OCI-LY3 (cell line): ENCODE measurements at regions not wholly inside any gene's neighbourhood (a gene's known extent, or its start where the extent isn't known, plus 50 kb on each side); places are given as distances from the start of the nearest gene placed in this dataset.

Source experiments
- EZH2phosphoT487 ChIP-seq: fragments of 200-600 bp; shearing (Covaris generic); IDR thresholded peaks from 2 replicates; pipeline ENCODE4 v1.6.1; 2018; ENCODE audit warnings: antibody characterized with exemption, mixed run types, low read depth
- TF ChIP-seq, protein P1 (sequence below): fragments of 200-600, 300-600 bp; sonication (generic); IDR thresholded peaks from 2 replicates; pipeline ENCODE4 v1.5.1; 2014; ENCODE audit warnings: antibody characterized with exemption, low read length, low read depth

GRCh38 chr10:30751678-30752331 is 122.3 kb upstream of the LYZL2 start:
- TF ChIP-seq, protein P1, sequence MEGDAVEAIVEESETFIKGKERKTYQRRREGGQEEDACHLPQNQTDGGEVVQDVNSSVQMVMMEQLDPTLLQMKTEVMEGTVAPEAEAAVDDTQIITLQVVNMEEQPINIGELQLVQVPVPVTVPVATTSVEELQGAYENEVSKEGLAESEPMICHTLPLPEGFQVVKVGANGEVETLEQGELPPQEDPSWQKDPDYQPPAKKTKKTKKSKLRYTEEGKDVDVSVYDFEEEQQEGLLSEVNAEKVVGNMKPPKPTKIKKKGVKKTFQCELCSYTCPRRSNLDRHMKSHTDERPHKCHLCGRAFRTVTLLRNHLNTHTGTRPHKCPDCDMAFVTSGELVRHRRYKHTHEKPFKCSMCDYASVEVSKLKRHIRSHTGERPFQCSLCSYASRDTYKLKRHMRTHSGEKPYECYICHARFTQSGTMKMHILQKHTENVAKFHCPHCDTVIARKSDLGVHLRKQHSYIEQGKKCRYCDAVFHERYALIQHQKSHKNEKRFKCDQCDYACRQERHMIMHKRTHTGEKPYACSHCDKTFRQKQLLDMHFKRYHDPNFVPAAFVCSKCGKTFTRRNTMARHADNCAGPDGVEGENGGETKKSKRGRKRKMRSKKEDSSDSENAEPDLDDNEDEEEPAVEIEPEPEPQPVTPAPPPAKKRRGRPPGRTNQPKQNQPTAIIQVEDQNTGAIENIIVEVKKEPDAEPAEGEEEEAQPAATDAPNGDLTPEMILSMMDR, result peak; percentile 87
- TF ChIP-seq EZH2phosphoT487, result no peak
